ENCODE measurements at regions not wholly inside any gene's neighbourhood (a gene's known extent, or its start where the extent isn't known, plus 50 kb on each side); places are given as distances from the start of the nearest gene placed in this dataset.

GRCh38 chr6:16007146-16007545, 121.7 kb upstream of the MYLIP start:
- WGBS (ENCODE audit: insufficient coverage, insufficient replicate concordance, low lambda C conversion rate, missing lambda C conversion rate): 14% methylated on average over 3 of the region's 3 CpGs

DNA sequence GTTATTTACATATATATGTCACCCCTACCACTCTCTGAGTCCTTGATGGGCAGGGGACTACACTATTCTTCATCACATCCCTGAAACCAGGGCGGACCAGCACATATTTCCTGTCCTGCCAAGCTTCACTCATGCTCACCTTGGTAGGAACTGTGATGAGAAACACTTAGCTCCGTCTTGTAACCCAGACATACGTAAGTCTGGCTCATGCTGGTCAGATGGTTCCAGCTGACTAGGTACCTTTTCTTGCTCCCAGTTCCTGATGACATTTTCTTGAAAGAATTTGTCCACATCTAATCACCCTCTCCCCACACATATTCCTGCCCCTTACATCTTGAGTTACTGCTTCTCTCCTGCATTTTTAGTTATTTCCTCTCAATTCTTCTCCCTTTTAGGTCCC, 122.2 kb upstream of the MYLIP start:
- H3K79me2 ChIP-seq (ENCODE audit: control insufficient read depth, insufficient read depth, low read length): no peaks in the 10 kb centered on the region
- ChIA-PET SMC1A (ENCODE audit: uncharacterized antibody, unreplicated experiment) (interaction anchor here (0.7 to 1.5 kb wide), 3 partner anchors 14 to 64 kb away, joined by 3 to 4 read pairs (median 3); no protein-coding TSS in a partner anchor), CTCF (interaction anchor here (0.6 to 1.2 kb wide), 2 partner anchors 127 to 315 kb away, joined by 3 read pairs; no protein-coding TSS in a partner anchor), RAD21 (ENCODE audit: unreplicated experiment) (no interaction called here), POLR2A (no interaction called here)
- in situ Hi-C loops (cut with MboI): no loop called here
- WGBS (ENCODE audit: insufficient coverage, insufficient replicate concordance, low lambda C conversion rate, missing lambda C conversion rate): 13% methylated on average over 3 of the region's 3 CpGs
- no peak overlapping the region for H3K4me2 ChIP-seq (ENCODE audit: control insufficient read depth, insufficient read depth)
- no peaks in the 10 kb centered on the region; a peak in 1 of 4 replicates for H3K27me3 ChIP-seq (replicated peaks in 1 of 2; ENCODE audit: control insufficient read depth in 2 of 2, insufficient read depth in 2 of 2, low read length in 1 of 2)
- H3K4me3 ChIP-seq: no peak overlapping the region
- BruUV-seq (replicated peaks): no TSS peak
- H3K36me3 ChIP-seq (ENCODE audit: control insufficient read depth in 2 of 2, insufficient read depth in 2 of 2, low read length in 1 of 2): no peaks in the 10 kb centered on the region
- DNase-seq (ENCODE audit: low read depth, low spot score): no peak
- peaks cover 6% of the 10 kb centered on the region; the same call in 1 of the 2 replicates for H3K4me1 ChIP-seq (ENCODE audit: control insufficient read depth, insufficient read depth, low read length)
- no peaks in the 10 kb centered on the region; the same call in 2 of the 3 replicates for H3K9me3 ChIP-seq (replicated peaks; ENCODE audit: control insufficient read depth, insufficient read depth, low read length)
- H4K20me1 ChIP-seq (ENCODE audit: control insufficient read depth, insufficient read depth): no peaks in the 10 kb centered on the region
- no peak for ATAC-seq
- no peak for FAIRE-seq
- H3K27ac ChIP-seq (ENCODE audit: control insufficient read depth, insufficient read depth): no peak overlapping the region
- no peak overlapping the region for H2AFZ ChIP-seq (ENCODE audit: control insufficient read depth, low read depth, low read length)
- no peak overlapping the region for H3K9ac ChIP-seq (ENCODE audit: control insufficient read depth, insufficient read depth, low read length)
- intact Hi-C loops (cut with micrococcal nuclease; ENCODE audit: unreplicated experiment): no loop called here
- no peak for TF ChIP-seq ASH2L (IDR thresholded peaks at IDR 0.05; ENCODE audit: borderline replicate concordance, low read depth)
- TF ChIP-seq ESRRA (IDR thresholded peaks at IDR 0.05; ENCODE audit: low read length): no peak
- no peak for TF ChIP-seq PAX5 (IDR thresholded peaks at IDR 0.05; ENCODE audit: borderline replicate concordance, low read depth, low read length)
- TF ChIP-seq ZZZ3 (IDR thresholded peaks at IDR 0.05; ENCODE audit: control insufficient read depth, insufficient read length, low read depth): no peak
- TF ChIP-seq MTA3 (IDR thresholded peaks at IDR 0.05; ENCODE audit: borderline replicate concordance, low read length): no peak
- no peak for TF ChIP-seq ZNF592 (IDR thresholded peaks at IDR 0.05)

More at GRCh38 chr6:16007146-16007545, 121.7 kb upstream of the MYLIP start:
- H3K9ac ChIP-seq (ENCODE audit: control insufficient read depth, insufficient read depth, low read length): no peak overlapping the region
- no TSS peak for BruUV-seq (replicated peaks)
- H3K27ac ChIP-seq (ENCODE audit: control insufficient read depth, insufficient read depth): no peak overlapping the region
- H3K4me3 ChIP-seq: no peak overlapping the region
- no peaks in the 10 kb centered on the region for H3K79me2 ChIP-seq (ENCODE audit: control insufficient read depth, insufficient read depth, low read length)
- POLR2A ChIA-PET: no interaction called here
- no peaks in the 10 kb centered on the region for H3K36me3 ChIP-seq (ENCODE audit: control insufficient read depth in 2 of 2, insufficient read depth in 2 of 2, low read length in 1 of 2)
- H3K4me1 ChIP-seq (ENCODE audit: control insufficient read depth, insufficient read depth, low read length): peaks cover 6% of the 10 kb centered on the region; the same call in 1 of the 2 replicates
- intact Hi-C loops (cut with micrococcal nuclease; ENCODE audit: unreplicated experiment): no loop called here
- CTCF ChIA-PET: interaction anchor here (0.6 to 1.2 kb wide), 2 partner anchors 127 to 316 kb away, joined by 3 read pairs; no protein-coding TSS in a partner anchor
- no peak overlapping the region for H2AFZ ChIP-seq (ENCODE audit: control insufficient read depth, low read depth, low read length)
- ATAC-seq (no peak), FAIRE-seq (no peak), DNase-seq (ENCODE audit: low read depth, low spot score) (no peak)
- in situ Hi-C loops (cut with MboI): no loop called here
- H3K4me2 ChIP-seq (ENCODE audit: control insufficient read depth, insufficient read depth): no peak overlapping the region
- H3K9me3 ChIP-seq (replicated peaks; ENCODE audit: control insufficient read depth, insufficient read depth, low read length): no peaks in the 10 kb centered on the region; the same call in 2 of the 3 replicates
- SMC1A ChIA-PET (ENCODE audit: uncharacterized antibody, unreplicated experiment): interaction anchor here (0.7 to 1.5 kb wide), 4 partner anchors 14 to 64 kb away, joined by 3 to 4 read pairs (median 3); no protein-coding TSS in a partner anchor
- RAD21 ChIA-PET (ENCODE audit: unreplicated experiment): no interaction called here
- no peaks in the 10 kb centered on the region; a peak in 1 of 4 replicates for H3K27me3 ChIP-seq (replicated peaks in 1 of 2; ENCODE audit: control insufficient read depth in 2 of 2, insufficient read depth in 2 of 2, low read length in 1 of 2)
- no peaks in the 10 kb centered on the region for H4K20me1 ChIP-seq (ENCODE audit: control insufficient read depth, insufficient read depth)
- TF ChIP-seq NBN (IDR thresholded peaks at IDR 0.05) (no peak), PKNOX1 (IDR thresholded peaks at IDR 0.05) (no peak), SP1 (IDR thresholded peaks at IDR 0.05; ENCODE audit: low read depth, low read length) (no peak), NFYA (IDR thresholded peaks at IDR 0.05; ENCODE audit: borderline replicate concordance, low read depth, low read length) (no peak), SREBF2 (IDR thresholded peaks at IDR 0.05; ENCODE audit: low read length) (no peak), POLR2AphosphoS2 (IDR thresholded peaks at IDR 0.05; ENCODE audit: low read depth, low read length) (no peak), ZNF274 (IDR thresholded peaks at IDR 0.05; ENCODE audit: insufficient read depth, insufficient read length) (no peak), KLF5 (IDR thresholded peaks at IDR 0.05; ENCODE audit: partially characterized antibody) (no peak), JUND (IDR thresholded peaks at IDR 0.05; ENCODE audit: low read depth, low read length) (no peak)

Data from GM12878 (cell line).